OCI-LY1 (cell line): ENCODE measurements at regions not wholly inside any gene's neighbourhood (a gene's known extent, or its start where the extent isn't known, plus 50 kb on each side); places are given as distances from the start of the nearest gene placed in this dataset.

ENCODE experiments used
- H2AFZ ChIP-seq: fragments of 200-600 bp; sonication (generic), shearing (Covaris generic); 2 replicates; pipeline ENCODE4 v1.6.0; 2014; ENCODE audit warnings: antibody characterized with exemption, mild to moderate bottlenecking, low read length
- H3F3A ChIP-seq: fragments of 200-600 bp; sonication (generic), shearing (Covaris generic); 2 replicates; pipeline ENCODE4 v1.6.0; 2014; ENCODE audit warnings: mild to moderate bottlenecking, antibody characterized with exemption, low read length, moderate library complexity; ENCODE audit not compliant: insufficient read depth
- H3K27ac ChIP-seq: fragments of 200-600 bp; sonication (generic); 2 replicates; pipeline ENCODE4 v1.5.1; 2014; ENCODE audit warnings: low read length, mixed run types, mild to moderate bottlenecking, low read depth; ENCODE audit not compliant: poor library complexity, severe bottlenecking
- H3K27me3 ChIP-seq: fragments of 200-600 bp; sonication (generic); 2 replicates; pipeline ENCODE4 v1.6.0; 2014; ENCODE audit warnings: antibody characterized with exemption, mild to moderate bottlenecking, low read length, moderate library complexity; ENCODE audit not compliant: insufficient read depth
- H3K36me3 ChIP-seq: fragments of 200-600 bp; sonication (generic); 2 replicates; pipeline ENCODE4 v1.6.1; 2014; ENCODE audit warnings: mild to moderate bottlenecking, antibody characterized with exemption, low read length, moderate library complexity, mixed read lengths; ENCODE audit not compliant: insufficient read depth
- H3K4me1 ChIP-seq: fragments of 200-600 bp; sonication (generic); 2 replicates; pipeline ENCODE4 v1.5.1; 2014; ENCODE audit warnings: mild to moderate bottlenecking, low read length, moderate library complexity; ENCODE audit not compliant: insufficient read depth, severe bottlenecking
- H3K4me2 ChIP-seq: fragments of 200-600 bp; sonication (generic), shearing (Covaris generic); 2 replicates; pipeline ENCODE4 v1.6.1; 2014; ENCODE audit warnings: low read length
- H3K4me3 ChIP-seq: fragments of 200-600 bp; sonication (generic); 2 replicates; pipeline ENCODE4 v1.5.1; 2014; ENCODE audit warnings: low read length, low read depth, mild to moderate bottlenecking, mixed read lengths; ENCODE audit not compliant: poor library complexity, severe bottlenecking
- H3K79me2 ChIP-seq: fragments of 200-600 bp; shearing (Covaris generic); 2 replicates; pipeline ENCODE4 v1.6.1; 2016; ENCODE audit warnings: mixed run types, low read length, mixed read lengths; ENCODE audit not compliant: insufficient read depth
- H3K9ac ChIP-seq: fragments of 200-600 bp; sonication (generic), shearing (Covaris generic); 2 replicates; pipeline ENCODE4 v1.6.1; 2014; ENCODE audit warnings: mild to moderate bottlenecking, low read length, mixed read lengths
- H3K9me2 ChIP-seq: fragments of 200-600 bp; sonication (generic), shearing (Covaris generic); 2 replicates; pipeline ENCODE4 v1.6.1; 2014; ENCODE audit warnings: low read depth, mild to moderate bottlenecking, low read length, mixed read lengths
- H3K9me3 ChIP-seq: fragments of 200-600 bp; shearing (Covaris generic); 2 replicates; pipeline ENCODE4 v1.6.1; 2014; ENCODE audit warnings: low read length, mixed read lengths
- H4K20me1 ChIP-seq: fragments of 200-600 bp; sonication (generic), shearing (Covaris generic); 2 replicates; pipeline ENCODE4 v1.6.0; 2016; ENCODE audit warnings: mild to moderate bottlenecking, low read length; ENCODE audit not compliant: insufficient read depth
- CTCF ChIP-seq: fragments of 200-600 bp; sonication (generic), shearing (Covaris generic); IDR thresholded peaks from 2 replicates; pipeline ENCODE4 v1.5.1; 2017; ENCODE audit warnings: mild to moderate bottlenecking, antibody characterized with exemption, low read length, moderate library complexity, mixed read lengths
- EZH2 ChIP-seq: fragments of 200-600 bp; sonication (generic), shearing (Covaris generic); IDR thresholded peaks from 2 replicates; pipeline ENCODE4 v1.8.0; 2017; ENCODE audit warnings: borderline replicate concordance, mixed run types, mild to moderate bottlenecking, antibody characterized with exemption, low read length, moderate library complexity, mixed read lengths

- Histone ChIP-seq H3K27ac (no peak overlapping the region), H3K9me2 (no peaks in the 10 kb centered on the region), H2AFZ (no peak overlapping the region), H3K79me2 (no peaks in the 10 kb centered on the region), H3K4me2 (no peak overlapping the region), H4K20me1 (no peaks in the 10 kb centered on the region), H3K36me3 (no peaks in the 10 kb centered on the region), H3K9me3 (no peaks in the 10 kb centered on the region), H3K27me3 (no peaks in the 10 kb centered on the region), H3K9ac (no peak overlapping the region), H3K4me1 (no peaks in the 10 kb centered on the region), H3F3A (no peaks in the 10 kb centered on the region), H3K4me3 (no peak overlapping the region)
- TF ChIP-seq EZH2 = no peak
- no peak for TF ChIP-seq CTCF
These were observed 673.1 kb downstream of the SOCS6 start for GRCh38 chr18:70961939-70962338.

DNA sequence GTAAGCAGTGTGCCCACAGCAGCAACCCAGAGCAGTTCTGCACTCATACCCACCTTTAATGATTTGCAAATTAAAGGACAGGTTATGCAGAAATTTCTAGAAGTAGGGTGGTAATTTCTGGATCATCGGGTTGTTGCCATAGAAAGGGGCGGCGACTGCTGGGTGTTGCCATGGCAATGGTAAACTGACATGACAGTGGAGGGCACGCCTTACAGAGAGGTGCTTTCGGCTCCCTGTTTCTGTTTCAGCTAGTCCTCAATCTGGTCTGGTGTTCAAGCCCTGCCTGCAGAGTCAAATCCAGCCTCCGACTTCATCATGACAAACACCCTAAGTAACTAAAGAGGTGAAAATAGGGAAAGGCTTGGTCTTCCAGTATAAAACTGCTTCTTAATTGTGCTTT, 667.7 kb downstream of the SOCS6 start:
- H3K9me2 ChIP-seq = no peaks in the 10 kb centered on the region
- no peaks in the 10 kb centered on the region for H3K27me3 ChIP-seq
- H3K27ac ChIP-seq = no peak overlapping the region
- no peak for TF ChIP-seq CTCF
- no peak for TF ChIP-seq EZH2
- no peaks in the 10 kb centered on the region for H3K4me1 ChIP-seq
- H3K79me2 ChIP-seq = no peaks in the 10 kb centered on the region
- H3F3A ChIP-seq = no peaks in the 10 kb centered on the region
- H2AFZ ChIP-seq = no peak overlapping the region
- H3K4me3 ChIP-seq = no peak overlapping the region
- no peak overlapping the region for H3K9ac ChIP-seq
- H3K9me3 ChIP-seq = no peaks in the 10 kb centered on the region
- H4K20me1 ChIP-seq = no peaks in the 10 kb centered on the region
- no peaks in the 10 kb centered on the region for H3K36me3 ChIP-seq
- no peak overlapping the region for H3K4me2 ChIP-seq

- H3K9me2 ChIP-seq = no peaks in the 10 kb centered on the region
- H3K27ac ChIP-seq = no peak overlapping the region
- no peak overlapping the region for H3K4me3 ChIP-seq
- no peak overlapping the region for H3K4me2 ChIP-seq
- no peaks in the 10 kb centered on the region for H3K27me3 ChIP-seq
- no peak overlapping the region for H3K9ac ChIP-seq
- H3K4me1 ChIP-seq = no peaks in the 10 kb centered on the region
- no peaks in the 10 kb centered on the region for H3K9me3 ChIP-seq
- no peaks in the 10 kb centered on the region for H4K20me1 ChIP-seq
- H2AFZ ChIP-seq = no peak overlapping the region
- TF ChIP-seq CTCF = no peak
- TF ChIP-seq EZH2 = no peak
- H3K79me2 ChIP-seq = no peaks in the 10 kb centered on the region
- H3F3A ChIP-seq = no peaks in the 10 kb centered on the region
- H3K36me3 ChIP-seq = no peaks in the 10 kb centered on the region
These were observed 647.3 kb downstream of the SOCS6 start for GRCh38 chr18:70936160-70936559.
